Common myeloid progenitor, CD34-positive (primary cell): ENCODE measurements at regions not wholly inside any gene's neighbourhood (a gene's known extent, or its start where the extent isn't known, plus 50 kb on each side); places are given as distances from the start of the nearest gene placed in this dataset.

Experiments used
- CTCF ChIA-PET: fragments of 350-600 bp; sonication (Branson Sonifier 250); formaldehyde crosslinking; loops from one replicate; lab custom pipeline; 2021; ENCODE audit warnings: antibody characterized with exemption; lab: Charles Lee
- POLR2A ChIA-PET: fragments of 350-600 bp; sonication (Branson Sonifier 250); formaldehyde crosslinking; loops from one replicate; lab custom pipeline; 2021; ENCODE audit warnings: antibody characterized with exemption; lab: Charles Lee
- DNase-seq, 3 donors: peaks; one replicate each; pipeline versions ENCODE4 v3.0.0 to v3.0.0-alpha.2; 2013
- H3K27ac ChIP-seq, 2 experiments: 1 replicate in 1 of 2; 2 replicates in 1 of 2; pipeline ENCODE4 v1.7.0; 2013; ENCODE audit warnings: inconsistent platforms in 2 of 2, low read length in 2 of 2, mild to moderate bottlenecking in 2 of 2, low read depth in 1 of 2, moderate library complexity in 1 of 2; ENCODE audit not compliant: severe bottlenecking in 2 of 2, insufficient read depth in 1 of 2, poor library complexity in 1 of 2
- H3K27me3 ChIP-seq, 5 experiments: replicated peaks in 2 of 5; 1 replicate in 3 of 5; 2 replicates in 2 of 5; pipeline versions ENCODE4 v1.6.1 to v1.7.0; 2013; ENCODE audit warnings: low read length in 4 of 5, mild to moderate bottlenecking in 2 of 5, moderate library complexity in 2 of 5, inconsistent platforms in 1 of 5; ENCODE audit not compliant: insufficient read depth in 5 of 5, control insufficient read depth in 4 of 5
- H3K36me3 ChIP-seq, 4 experiments: 1 replicate in 2 of 4; 2 replicates in 2 of 4; pipeline versions ENCODE4 v1.6.1 to v1.7.0; 2013; ENCODE audit warnings: low read length in 3 of 4, control low read depth in 1 of 4, mild to moderate bottlenecking in 1 of 4; ENCODE audit not compliant: control insufficient read depth in 4 of 4, insufficient read depth in 4 of 4
- H3K4me1 ChIP-seq, 4 experiments: 1 replicate in 3 of 4; 2 replicates in 1 of 4; pipeline versions ENCODE4 v1.6.1 to v1.7.1; 2013; ENCODE audit warnings: low read length in 3 of 4, mild to moderate bottlenecking in 3 of 4, control low read depth in 1 of 4, inconsistent platforms in 1 of 4, moderate library complexity in 1 of 4; ENCODE audit not compliant: control insufficient read depth in 4 of 4, insufficient read depth in 4 of 4; ENCODE audit errors: control extremely low read depth in 1 of 4
- H3K4me3 ChIP-seq, 7 experiments: 1 replicate in 4 of 7; 2 replicates in 3 of 7; pipeline versions ENCODE4 v1.5.1 to v1.7.0; 2013; ENCODE audit warnings: mild to moderate bottlenecking in 7 of 7, low read length in 6 of 7, moderate library complexity in 6 of 7, inconsistent platforms in 2 of 7, low read depth in 2 of 7, control low read depth in 1 of 7; ENCODE audit not compliant: insufficient read depth in 4 of 7, control insufficient read depth in 1 of 7; ENCODE audit errors: extremely low read depth in 1 of 7
- H3K9me3 ChIP-seq, 5 experiments: 1 replicate in 4 of 5; 2 replicates in 1 of 5; pipeline versions ENCODE4 v1.6.1 to v1.7.1; 2013; ENCODE audit warnings: low read length in 4 of 5, mild to moderate bottlenecking in 2 of 5, inconsistent platforms in 1 of 5, low read depth in 1 of 5, moderate library complexity in 1 of 5; ENCODE audit not compliant: control insufficient read depth in 4 of 5, insufficient read depth in 2 of 5; ENCODE audit errors: control extremely low read depth in 1 of 5
- WGBS: methylation state at CpG from one replicate; pipeline ENCODE4 v1.1.5; 2013; ENCODE audit not compliant: insufficient coverage; 5-methylcytosine and 5-hydroxymethylcytosine counted together

- POLR2A ChIA-PET: no interaction called here
- peak in 1 of 3 donors; percentile 33 for DNase-seq
- WGBS: 100% methylated on average over 1 of the region's 3 CpGs
- Histone ChIP-seq H3K4me3 (no peak overlapping the region), H3K27me3 (peaks cover 0 to 3% (median 0%) of the 10 kb centered on the region in 5 experiments), H3K27ac (no peak overlapping the region), H3K9me3 (peaks cover 0 to under 1% (median 0%) of the 10 kb centered on the region in 5 experiments), H3K4me1 (no peaks in the 10 kb centered on the region), H3K36me3 (no peaks in the 10 kb centered on the region)
- CTCF ChIA-PET: no interaction called here
Measured at GRCh38 chr18:54765636-54766375, 62.5 kb upstream of the RAB27B start.

GRCh38 chr18:54766634-54767033, 61.6 kb upstream of the RAB27B start:
- Histone ChIP-seq H3K27ac (no peak overlapping the region), H3K4me3 (no peak overlapping the region), H3K9me3 (peaks cover 0 to 1% (median 0%) of the 10 kb centered on the region in 5 experiments), H3K4me1 (no peaks in the 10 kb centered on the region), H3K36me3 (no peaks in the 10 kb centered on the region), H3K27me3 (peaks cover 0 to 3% (median 0%) of the 10 kb centered on the region in 5 experiments)
- WGBS: 100% methylated on average over 1 of the region's 1 CpG
- DNase-seq: no peak
- POLR2A ChIA-PET: no interaction called here
- CTCF ChIA-PET: interaction anchor here (1.1 kb wide), 1 partner anchor 147 kb away, joined by 3 read pairs; no protein-coding TSS in a partner anchor

- Histone ChIP-seq H3K9me3 (peaks cover 0 to 1% (median 0%) of the 10 kb centered on the region in 5 experiments), H3K27ac (no peak overlapping the region), H3K4me1 (no peaks in the 10 kb centered on the region), H3K27me3 (peaks cover 0 to 3% (median 0%) of the 10 kb centered on the region in 5 experiments), H3K4me3 (no peak overlapping the region), H3K36me3 (no peaks in the 10 kb centered on the region)
- DNase-seq: no peak
- ChIA-PET CTCF (interaction anchor here (1.1 kb wide), 1 partner anchor 146 kb away, joined by 3 read pairs; no protein-coding TSS in a partner anchor), POLR2A (no interaction called here)
- no CpG with 5 or more reads among the region's 1 CpG for WGBS
Measured at GRCh38 chr18:54767098-54767497, 61.2 kb upstream of the RAB27B start.

- ChIA-PET CTCF (interaction anchor here (1.0 kb wide), 1 partner anchor 28 kb away, joined by 3 read pairs; no protein-coding TSS in a partner anchor), POLR2A (no interaction called here)
- 100% methylated on average over 1 of the region's 4 CpGs for WGBS
Measured at GRCh38 chr18:54769526-54770464, 58.5 kb upstream of the RAB27B start.

GRCh38 chr18:54772056-54772455, 56.2 kb upstream of the RAB27B start:
- H3K36me3 ChIP-seq: no peaks in the 10 kb centered on the region
- no peak overlapping the region for H3K27ac ChIP-seq

More at GRCh38 chr18:54769526-54770464, 58.5 kb upstream of the RAB27B start:
- H3K4me1 ChIP-seq: peaks cover 0 to 2% (median under 1%) of the 10 kb centered on the region in 4 experiments
- H3K36me3 ChIP-seq: no peaks in the 10 kb centered on the region
- H3K27ac ChIP-seq: no peak overlapping the region
- no peak overlapping the region for H3K4me3 ChIP-seq
- H3K9me3 ChIP-seq: peaks cover 0 to 1% (median 0%) of the 10 kb centered on the region in 5 experiments
- H3K27me3 ChIP-seq: peaks cover 0 to 3% (median 0%) of the 10 kb centered on the region in 5 experiments
- DNase-seq: no peak

GRCh38 chr18:54774423-54774822, 53.9 kb upstream of the RAB27B start:
- no peak overlapping the region for H3K27ac ChIP-seq
- no peak for DNase-seq
- POLR2A ChIA-PET: no interaction called here
- no peaks in the 10 kb centered on the region for H3K27me3 ChIP-seq
- CTCF ChIA-PET: interaction anchor here (0.6 to 0.9 kb wide), 3 partner anchors 20 to 172 kb away, joined by 3 read pairs; no protein-coding TSS in a partner anchor
- peaks cover 3 to 27% (median 9%) of the 10 kb centered on the region in 4 experiments for H3K4me1 ChIP-seq
- no peak overlapping the region for H3K4me3 ChIP-seq
- H3K9me3 ChIP-seq: peaks cover 0 to 1% (median 0%) of the 10 kb centered on the region in 5 experiments
- H3K36me3 ChIP-seq: no peaks in the 10 kb centered on the region

More at GRCh38 chr18:54772056-54772455, 56.2 kb upstream of the RAB27B start:
- WGBS: 100% methylated on average over 1 of the region's 1 CpG
- peaks cover 0 to 19% (median 8%) of the 10 kb centered on the region in 4 experiments for H3K4me1 ChIP-seq
- no peaks in the 10 kb centered on the region for H3K27me3 ChIP-seq
- peaks cover 0 to 1% (median 0%) of the 10 kb centered on the region in 5 experiments for H3K9me3 ChIP-seq
- CTCF ChIA-PET: no interaction called here
- no peak for DNase-seq
- H3K4me3 ChIP-seq: no peak overlapping the region
- POLR2A ChIA-PET: no interaction called here
